ENCODE measurements at regions not wholly inside any gene's neighbourhood (a gene's known extent, or its start where the extent isn't known, plus 50 kb on each side); places are given as distances from the start of the nearest gene placed in this dataset.

- CTCF ChIA-PET, result no interaction called here
- no peaks in the 10 kb centered on the region for H3K9me1 ChIP-seq (ENCODE audit: insufficient read depth, low read length)
- no TSS peak for BruUV-seq (replicated peaks)
Observed at GRCh38 chrX:11960031-11960430, 178.2 kb upstream of the FRMPD4 start.

More at GRCh38 chrX:11960031-11960430, 178.2 kb upstream of the FRMPD4 start:
- in situ Hi-C loops (cut with MboI; ENCODE audit: low sequenced_read_pairs) (no loop called here), dilution Hi-C loops (cut with HindIII; ENCODE audit: low sequenced_read_pairs, unreplicated experiment) (no loop called here), intact Hi-C loops (cut with micrococcal nuclease) (no loop called here)
- Histone ChIP-seq H2BK5ac (ENCODE audit: low read depth, low read length, poor library complexity, severe bottlenecking) (no peak overlapping the region), H3K23ac (ENCODE audit: low read depth, low read length) (no peak overlapping the region), H3K4me3 (ENCODE audit: insufficient read depth, low read depth, low read length) (no peak overlapping the region), H2BK15ac (ENCODE audit: low read depth, low read length) (no peak overlapping the region), H3K56ac (ENCODE audit: extremely low read depth, insufficient read depth, low read length) (no peak overlapping the region), H3K27me3 (ENCODE audit: control insufficient read depth, insufficient read depth, low read length) (no peaks in the 10 kb centered on the region), H4K8ac (ENCODE audit: low read depth in 2 of 2, low read length in 2 of 2) (no peak overlapping the region), H4K5ac (ENCODE audit: low read depth, low read length) (no peak overlapping the region), H3K9me3 (ENCODE audit: control insufficient read depth, insufficient read depth, low read length) (no peaks in the 10 kb centered on the region), H3K79me1 (ENCODE audit: low read depth in 1 of 2, low read length in 2 of 2) (no peaks in the 10 kb centered on the region), H2AK5ac (ENCODE audit: low read depth, low read length) (no peak overlapping the region), H2BK20ac (ENCODE audit: low read depth, low read length) (no peak overlapping the region), H3K27ac (ENCODE audit: insufficient read depth, low read length) (no peak overlapping the region), H4K20me1 (ENCODE audit: insufficient read depth, low read length) (no peaks in the 10 kb centered on the region), H2BK120ac (ENCODE audit: low read depth, low read length) (no peak overlapping the region), H2AFZ (replicated peaks; ENCODE audit: low read length, poor library complexity) (no peak overlapping the region), H3K14ac (replicated peaks; ENCODE audit: low read depth, low read length) (no peak overlapping the region), H3K36me3 (ENCODE audit: control insufficient read depth, insufficient read depth, low read length) (no peaks in the 10 kb centered on the region), H3K4me2 (ENCODE audit: low read depth, low read length) (no peak overlapping the region), H2AK9ac (replicated peaks; ENCODE audit: low read depth, low read length, poor library complexity) (no peak overlapping the region), H3K9ac (ENCODE audit: low read depth, low read length) (no peak overlapping the region), H4K91ac (ENCODE audit: insufficient read depth, low read depth, low read length) (no peak overlapping the region), H3K4me1 (ENCODE audit: control insufficient read depth, insufficient read depth, low read length) (no peaks in the 10 kb centered on the region), H3K18ac (ENCODE audit: low read depth, low read length) (no peak overlapping the region), H3K4ac (ENCODE audit: low read depth, low read length) (no peak overlapping the region)
- DNase-seq, result no peak
- POLR2A ChIA-PET (ENCODE audit: unreplicated experiment), result no interaction called here
- WGBS, 2 experiments (ENCODE audit: extremely low coverage in 2 of 2, insufficient read length in 1 of 2), result no CpG with 5 or more reads among the region's 4 CpGs
- ATAC-seq (ENCODE audit: low read depth), result no peak
- TF ChIP-seq FOS (IDR thresholded peaks at IDR 0.05; ENCODE audit: low read depth, low read length) (no peak), POLR2A (IDR thresholded peaks at IDR 0.05; ENCODE audit: low read depth, low read length) (no peak)
- TF ChIP-seq, protein P1, sequence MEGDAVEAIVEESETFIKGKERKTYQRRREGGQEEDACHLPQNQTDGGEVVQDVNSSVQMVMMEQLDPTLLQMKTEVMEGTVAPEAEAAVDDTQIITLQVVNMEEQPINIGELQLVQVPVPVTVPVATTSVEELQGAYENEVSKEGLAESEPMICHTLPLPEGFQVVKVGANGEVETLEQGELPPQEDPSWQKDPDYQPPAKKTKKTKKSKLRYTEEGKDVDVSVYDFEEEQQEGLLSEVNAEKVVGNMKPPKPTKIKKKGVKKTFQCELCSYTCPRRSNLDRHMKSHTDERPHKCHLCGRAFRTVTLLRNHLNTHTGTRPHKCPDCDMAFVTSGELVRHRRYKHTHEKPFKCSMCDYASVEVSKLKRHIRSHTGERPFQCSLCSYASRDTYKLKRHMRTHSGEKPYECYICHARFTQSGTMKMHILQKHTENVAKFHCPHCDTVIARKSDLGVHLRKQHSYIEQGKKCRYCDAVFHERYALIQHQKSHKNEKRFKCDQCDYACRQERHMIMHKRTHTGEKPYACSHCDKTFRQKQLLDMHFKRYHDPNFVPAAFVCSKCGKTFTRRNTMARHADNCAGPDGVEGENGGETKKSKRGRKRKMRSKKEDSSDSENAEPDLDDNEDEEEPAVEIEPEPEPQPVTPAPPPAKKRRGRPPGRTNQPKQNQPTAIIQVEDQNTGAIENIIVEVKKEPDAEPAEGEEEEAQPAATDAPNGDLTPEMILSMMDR (conservative IDR thresholded peaks at IDR 0.05; ENCODE audit: low read depth, low read length), result no peak

All from IMR-90 (cell line).